LNCaP clone FGC (cell line): ENCODE measurements at regions not wholly inside any gene's neighbourhood (a gene's known extent, or its start where the extent isn't known, plus 50 kb on each side); places are given as distances from the start of the nearest gene placed in this dataset.

Experiments
- DNase-seq: peaks from one replicate; pipeline ENCODE4 v3.0.0-alpha.2; 2011; ENCODE audit warnings: low read depth
- H3K4me3 ChIP-seq: 2 replicates; pipeline ENCODE4 v1.5.1; 2011; ENCODE audit warnings: mild to moderate bottlenecking, low read depth, low read length, control low read depth
- CTCF ChIP-seq: IDR thresholded peaks from 2 replicates; pipeline ENCODE4 v1.5.1; 2012; ENCODE audit warnings: mild to moderate bottlenecking; ENCODE audit not compliant: control insufficient read depth, insufficient read depth; ENCODE audit errors: extremely low read depth

- no peak for DNase-seq
- H3K4me3 ChIP-seq, result no peak overlapping the region
- no peak for TF ChIP-seq CTCF
Measured at GRCh38 chr13:34611671-34612070, 330.4 kb upstream of the NBEA start.

- no peak overlapping the region for H3K4me3 ChIP-seq
- no peak for TF ChIP-seq CTCF
- no peak for DNase-seq
Measured at GRCh38 chr13:34617473-34618083, 324.5 kb upstream of the NBEA start.

GRCh38 chr13:34618654-34619053 lies 323.4 kb upstream of the NBEA start:
- no peak for DNase-seq
- no peak for TF ChIP-seq CTCF
- H3K4me3 ChIP-seq, result no peak overlapping the region

- no peak overlapping the region for H3K4me3 ChIP-seq
- DNase-seq, result no peak
- TF ChIP-seq CTCF, result no peak
Measured at GRCh38 chr13:34619326-34619725, 322.7 kb upstream of the NBEA start.

- TF ChIP-seq CTCF, result no peak
- DNase-seq, result no peak
- H3K4me3 ChIP-seq, result no peak overlapping the region
Measured at GRCh38 chr13:34620074-34620850, 321.8 kb upstream of the NBEA start.

- TF ChIP-seq CTCF, result no peak
- no peak for DNase-seq
- no peak overlapping the region for H3K4me3 ChIP-seq
Measured at GRCh38 chr13:34620862-34621261, 321.2 kb upstream of the NBEA start.

GRCh38 chr13:34623331-34623730 lies 318.7 kb upstream of the NBEA start:
- DNase-seq, result no peak
- H3K4me3 ChIP-seq, result no peak overlapping the region
- TF ChIP-seq CTCF, result no peak
